Embryonic facial prominence (tissue), 1 donor: ENCODE measurements at regions not wholly inside any gene's neighbourhood (a gene's known extent, or its start where the extent isn't known, plus 50 kb on each side); places are given as distances from the start of the nearest gene placed in this dataset.

Experiments used
- DNase-seq: peaks from one replicate; pipeline ENCODE4 v3.0.0-alpha.2; 2016; ENCODE audit errors: extremely low spot score

DNA sequence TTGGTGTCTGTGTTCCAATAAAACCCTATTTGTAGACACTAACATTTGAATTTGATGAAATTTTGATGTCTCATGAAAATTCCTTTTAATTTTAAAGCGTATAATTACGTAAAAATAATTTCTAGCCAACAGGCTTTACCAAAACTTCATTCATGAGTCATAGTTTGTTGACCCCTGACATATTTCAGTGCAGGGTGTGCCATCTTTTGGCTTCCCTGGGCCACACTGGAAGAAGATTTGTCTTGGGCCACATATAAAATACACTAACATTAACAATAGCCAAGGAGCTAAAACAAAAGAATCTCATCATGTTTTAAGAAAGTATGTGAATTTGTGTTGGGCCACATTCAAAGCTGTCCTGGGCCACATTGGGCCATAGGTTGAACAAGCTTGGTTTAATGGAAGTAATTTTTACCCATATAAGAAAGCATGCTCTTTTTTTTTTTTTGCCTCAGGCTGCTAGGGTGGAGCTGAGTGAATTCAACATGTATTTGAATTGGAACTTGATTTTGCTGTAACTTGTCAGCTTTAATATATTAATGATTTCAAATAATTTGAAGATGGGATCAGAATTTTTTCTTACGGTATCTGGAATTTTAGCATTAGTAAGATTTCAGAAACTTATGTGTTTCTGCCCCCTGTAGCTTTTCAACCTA lies 267.7 kb upstream of the RGS18 start:
- DNase-seq, result no peak

DNA sequence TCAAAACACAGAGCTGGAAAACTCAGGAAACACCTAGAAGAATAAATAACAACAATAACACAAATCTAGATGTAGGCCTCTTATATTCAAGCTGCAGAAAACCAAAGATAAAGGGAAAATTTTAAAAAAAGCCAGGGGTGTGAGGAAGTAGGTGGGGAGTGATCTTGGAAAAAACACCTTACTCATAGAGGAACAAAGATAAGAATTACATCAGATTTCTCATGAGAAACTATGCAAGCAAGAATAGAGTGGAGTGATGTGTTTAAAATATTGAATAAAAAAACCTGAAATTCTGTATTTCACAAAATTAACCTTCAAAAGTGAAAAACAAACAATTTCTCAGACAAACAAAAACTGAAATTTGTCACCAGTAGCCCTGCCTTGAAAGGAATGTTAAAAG lies 265.5 kb upstream of the RGS18 start:
- no peak for DNase-seq

DNA sequence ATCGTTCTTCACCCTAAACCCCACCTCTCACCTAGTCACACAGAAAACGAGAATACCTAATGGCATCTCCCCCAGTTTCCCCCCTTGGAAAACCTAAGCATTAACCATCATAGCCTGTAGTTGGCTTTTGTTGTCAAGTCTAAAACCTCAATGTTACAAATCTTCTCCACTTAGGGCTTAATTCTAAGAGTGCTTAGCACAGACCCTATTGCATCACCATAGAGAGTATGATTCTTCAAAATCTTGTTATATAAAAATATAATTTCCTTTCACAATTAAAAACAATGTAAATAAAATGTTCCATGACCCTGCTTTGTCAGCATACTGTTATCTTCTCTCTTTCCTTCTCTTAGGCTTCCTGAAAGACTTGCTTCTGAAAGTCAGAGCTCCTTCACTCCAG lies 263.2 kb upstream of the RGS18 start:
- no peak for DNase-seq

GRCh38 chr1:191895462-191896058 lies 262.7 kb upstream of the RGS18 start:
- no peak for DNase-seq

DNA sequence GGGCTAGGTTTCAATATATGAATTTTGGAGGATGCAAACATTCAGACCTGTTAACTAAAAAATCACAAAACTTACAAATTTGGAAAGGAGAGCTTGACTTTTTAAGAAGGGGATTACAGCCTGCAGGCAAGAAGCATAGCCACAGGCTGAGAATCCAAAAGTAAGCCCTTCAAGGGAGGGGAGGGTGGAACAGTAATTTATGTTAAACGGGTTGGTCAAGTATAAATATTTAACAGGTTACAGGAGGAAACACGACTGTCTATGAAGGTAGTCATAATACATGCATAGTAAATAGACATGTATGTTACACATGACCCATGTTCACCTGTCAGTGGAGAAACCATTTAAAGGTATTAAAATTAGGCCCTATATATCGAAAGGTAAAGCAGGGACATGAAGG lies 261.1 kb upstream of the RGS18 start:
- no peak for DNase-seq

GRCh38 chr1:191901651-191902050 lies 256.6 kb upstream of the RGS18 start:
- no peak for DNase-seq

DNA sequence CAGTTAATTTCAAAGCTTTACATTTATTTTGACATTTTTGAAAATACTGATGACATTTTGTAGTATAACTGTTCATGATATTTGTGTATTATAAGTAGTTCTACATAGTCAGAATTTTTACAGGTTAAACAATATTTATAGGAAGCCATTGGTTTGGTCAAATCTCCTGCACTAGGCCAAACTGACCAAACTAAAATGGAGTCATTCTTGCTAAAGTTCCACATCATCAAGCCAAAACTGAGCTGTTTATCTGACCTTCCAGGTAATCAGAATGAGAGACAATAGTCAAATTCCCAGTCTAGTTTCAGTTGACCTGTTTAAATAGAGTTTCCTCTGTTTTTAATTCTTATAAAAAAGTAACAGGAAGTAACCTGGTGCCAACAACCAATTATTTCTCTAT lies 253.3 kb upstream of the RGS18 start:
- DNase-seq, result no peak

DNA sequence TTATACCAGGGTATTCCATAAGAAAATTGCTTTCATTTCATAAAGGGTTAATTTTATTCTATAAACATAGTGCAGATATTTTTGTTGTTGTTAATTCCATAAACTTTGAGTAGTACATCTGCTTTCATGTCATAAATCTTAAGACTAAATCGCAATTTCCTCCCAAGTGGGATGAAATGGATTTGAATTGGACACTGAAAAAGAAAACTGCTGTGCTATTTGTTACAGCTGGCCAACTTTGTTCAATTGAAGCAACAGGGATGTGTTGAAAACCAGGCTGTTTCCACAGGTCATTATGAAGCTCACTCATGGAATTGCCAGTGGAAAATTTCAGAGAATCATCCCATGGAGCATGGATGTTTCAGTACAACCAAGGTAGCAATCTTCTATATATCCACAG lies 252.5 kb upstream of the RGS18 start:
- DNase-seq, result no peak

GRCh38 chr1:191907121-191907520 lies 251.1 kb upstream of the RGS18 start:
- no peak for DNase-seq

GRCh38 chr1:191910245-191910644 lies 248.0 kb upstream of the RGS18 start:
- DNase-seq, result no peak

DNA sequence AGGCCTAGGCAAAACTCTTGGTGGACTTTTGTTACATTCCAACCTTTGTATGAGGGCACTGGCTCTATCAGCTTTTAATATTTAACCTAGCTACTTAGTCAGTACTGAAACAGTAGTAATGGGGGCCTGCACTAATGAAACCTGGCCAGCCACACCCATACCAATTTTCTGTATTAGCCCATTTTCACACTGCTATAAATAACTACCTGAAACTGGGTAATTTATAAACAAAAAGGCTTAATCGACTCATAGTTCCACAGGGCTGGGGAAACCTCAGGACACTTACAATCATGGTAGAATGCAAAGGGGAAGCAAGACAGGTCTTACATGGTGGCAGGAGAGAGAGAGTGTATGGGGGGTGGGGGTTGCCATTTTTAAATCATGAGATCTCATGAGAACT lies 245.7 kb upstream of the RGS18 start:
- no peak for DNase-seq

DNA sequence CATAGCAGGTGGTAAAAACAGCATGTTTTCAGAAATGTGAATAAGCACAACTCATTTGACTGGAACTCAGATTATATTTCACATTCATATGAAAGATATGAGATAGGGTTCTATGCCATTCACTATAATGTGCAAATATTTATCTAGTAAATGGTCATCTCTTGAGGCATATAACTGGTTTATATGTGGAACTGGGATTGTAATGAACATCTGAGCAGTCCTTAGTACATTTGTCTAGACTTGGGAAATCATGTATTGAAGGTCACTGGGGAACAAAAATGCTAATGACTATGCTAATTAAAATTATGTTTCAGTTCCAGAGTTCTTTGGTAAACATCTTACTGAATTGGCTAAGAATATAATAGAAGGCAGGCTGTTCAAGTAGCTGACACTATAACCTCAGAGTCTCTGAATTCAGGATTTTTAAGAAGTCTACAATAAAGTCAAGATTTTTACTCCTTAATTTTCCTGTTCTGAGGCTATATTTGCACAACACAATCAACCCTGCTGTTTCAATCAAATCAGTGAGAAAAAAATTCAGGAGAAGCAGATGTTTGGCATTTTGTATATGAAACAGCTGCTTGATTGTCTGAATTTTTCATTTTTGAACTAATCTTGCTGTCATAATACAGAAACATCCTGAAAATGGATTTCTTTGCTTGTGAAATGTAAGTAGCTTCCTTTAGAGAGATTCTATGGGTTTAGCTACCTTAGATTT lies 244.8 kb upstream of the RGS18 start:
- no peak for DNase-seq

DNA sequence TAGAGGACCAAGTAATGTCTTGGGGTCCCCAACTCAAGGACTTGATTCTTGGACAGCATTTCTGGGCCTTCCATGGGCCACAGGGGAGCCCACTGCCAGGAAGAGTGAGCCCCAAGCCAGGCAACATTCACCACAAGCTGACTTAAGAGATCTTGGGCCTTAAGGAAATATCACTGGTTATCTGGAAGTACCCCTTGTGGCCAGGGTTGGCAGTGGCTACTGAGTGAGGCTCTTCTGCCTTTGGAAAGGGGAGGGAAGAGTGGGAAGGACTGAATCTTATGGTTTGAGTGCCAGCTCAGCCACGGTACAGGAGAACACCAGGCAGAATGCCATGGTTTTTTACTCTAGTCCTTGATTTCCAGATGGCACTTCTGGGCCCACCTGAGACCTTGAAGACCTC lies 228.9 kb upstream of the RGS18 start:
- no peak for DNase-seq

DNA sequence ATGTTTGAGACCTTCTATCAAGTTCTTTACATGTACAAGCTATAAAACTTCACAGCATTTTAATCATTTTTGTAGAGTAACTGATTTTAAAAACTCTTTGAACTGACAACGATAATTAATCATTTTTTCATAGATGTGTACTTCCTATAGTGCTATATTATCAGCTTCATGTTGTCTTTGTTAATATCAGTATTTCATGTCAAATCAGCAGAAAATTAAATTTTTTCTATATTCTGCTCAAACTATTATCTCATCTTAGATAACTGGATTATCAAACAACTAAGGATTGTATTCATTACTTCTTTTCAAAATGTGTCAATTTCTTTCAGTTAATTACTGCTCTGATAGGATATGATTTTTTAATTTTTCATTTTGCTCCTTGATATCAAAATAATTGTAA lies 214.6 kb upstream of the RGS18 start:
- no peak for DNase-seq

DNA sequence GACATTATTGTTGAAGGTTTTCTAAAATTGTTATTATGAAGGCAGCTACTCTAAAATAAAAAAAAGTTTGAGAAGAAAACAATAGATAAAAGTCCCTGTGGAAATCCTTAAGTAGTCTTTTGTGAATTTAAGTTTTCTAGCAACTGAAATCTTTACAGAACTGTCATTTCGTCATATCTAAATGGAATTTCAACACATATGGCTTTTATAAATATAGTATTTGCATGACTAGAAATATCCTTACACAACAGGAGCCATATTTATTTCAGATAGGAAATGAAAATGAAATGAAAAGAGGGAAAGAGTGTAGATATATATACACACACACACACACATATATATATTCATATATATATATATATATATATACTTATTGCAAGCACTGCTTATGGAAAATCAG lies 204.7 kb upstream of the RGS18 start:
- DNase-seq, result no peak

GRCh38 chr1:191959856-191960255 lies 198.4 kb upstream of the RGS18 start:
- DNase-seq, result no peak

GRCh38 chr1:191963286-191963685 lies 195.0 kb upstream of the RGS18 start:
- DNase-seq, result no peak

DNA sequence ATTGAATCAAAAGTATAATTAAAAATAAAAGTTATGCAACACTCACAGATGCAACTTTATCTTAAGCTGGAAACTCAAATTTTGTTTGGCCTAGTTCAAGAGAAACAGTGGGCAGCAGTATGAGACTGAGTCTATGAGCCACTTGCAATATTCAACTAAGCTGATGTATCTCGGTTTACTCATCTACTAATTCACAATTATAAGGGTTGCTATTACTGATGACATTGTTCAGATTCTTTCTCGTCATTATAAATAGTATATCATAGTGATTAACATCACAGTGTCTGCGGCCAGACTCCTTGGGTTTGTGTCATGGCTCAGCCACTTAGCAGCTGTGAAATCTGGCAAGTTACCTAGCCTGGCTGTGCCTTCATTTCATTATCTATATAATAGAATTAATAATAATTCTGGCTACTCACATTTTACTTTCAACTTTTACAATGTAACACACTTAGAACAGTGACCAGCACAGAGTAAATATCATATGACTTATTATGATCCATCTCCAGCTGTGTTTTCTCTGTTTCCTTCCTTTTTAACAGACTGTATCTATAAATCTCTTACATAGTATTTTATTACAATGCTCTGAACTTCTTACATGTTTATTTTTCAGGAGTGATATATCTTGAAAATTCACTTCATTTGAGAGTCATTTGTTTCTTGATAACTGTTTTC lies 194.3 kb upstream of the RGS18 start:
- DNase-seq, result no peak

- no peak for DNase-seq
Measured at GRCh38 chr1:191969290-191969689, 189.0 kb upstream of the RGS18 start.

DNA sequence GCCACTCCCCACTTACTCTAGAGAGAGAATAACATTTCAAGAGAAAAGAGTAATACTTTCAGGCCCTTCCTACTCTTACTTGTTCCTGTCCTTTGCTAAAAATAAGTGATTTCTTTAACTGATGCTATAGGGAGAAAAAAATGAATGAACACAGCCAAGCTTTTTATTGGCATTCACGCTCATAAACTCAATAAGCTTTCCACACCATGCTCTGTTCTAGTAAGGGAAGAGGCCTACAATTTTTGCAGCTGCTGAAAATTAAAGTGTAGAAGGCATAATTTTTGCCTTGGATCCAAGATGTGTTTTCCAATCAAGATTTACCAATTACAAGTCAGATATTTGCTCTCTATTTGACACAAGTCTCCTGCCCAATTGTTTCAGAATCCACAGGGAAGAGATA lies 188.1 kb upstream of the RGS18 start:
- DNase-seq, result no peak

GRCh38 chr1:191971447-191971846 lies 186.8 kb upstream of the RGS18 start:
- no peak for DNase-seq

- no peak for DNase-seq
Measured at GRCh38 chr1:191974004-191974403, 184.3 kb upstream of the RGS18 start.
